Adipocyte (in vitro differentiated cells): ENCODE measurements at regions not wholly inside any gene's neighbourhood (a gene's known extent, or its start where the extent isn't known, plus 50 kb on each side); places are given as distances from the start of the nearest gene placed in this dataset.

ENCODE experiments used
- DNase-seq: peaks from one replicate; pipeline ENCODE4 v3.0.0-alpha.2; 2015; ENCODE audit warnings: low read depth
- H3K27me3 ChIP-seq: replicated peaks from 2 replicates; pipeline ENCODE4 v1.7.0; 2013; ENCODE audit warnings: mild to moderate bottlenecking, low read length, moderate library complexity; ENCODE audit not compliant: control insufficient read depth, insufficient read depth
- H3K36me3 ChIP-seq: 2 replicates; pipeline ENCODE4 v1.7.0; 2013; ENCODE audit warnings: low read length, mild to moderate bottlenecking, moderate library complexity; ENCODE audit not compliant: control insufficient read depth, insufficient read depth, severe bottlenecking
- H3K4me1 ChIP-seq: 2 replicates; pipeline ENCODE4 v1.7.0; 2013; ENCODE audit warnings: mild to moderate bottlenecking, low read length, moderate library complexity; ENCODE audit not compliant: control insufficient read depth, insufficient read depth
- H3K4me3 ChIP-seq: 2 replicates; pipeline ENCODE4 v1.7.0; 2013; ENCODE audit warnings: mild to moderate bottlenecking, low read length, moderate library complexity
- H3K9ac ChIP-seq: 2 replicates; pipeline ENCODE4 v1.7.0; 2013; ENCODE audit warnings: mild to moderate bottlenecking, low read length, moderate library complexity
- H3K9me3 ChIP-seq: 2 replicates; pipeline ENCODE4 v1.7.0; 2013; ENCODE audit warnings: mild to moderate bottlenecking, low read length, moderate library complexity; ENCODE audit not compliant: control insufficient read depth

- Histone ChIP-seq H3K9ac (no peak overlapping the region), H3K4me1 (peaks cover 3% of the 10 kb centered on the region), H3K9me3 (no peaks in the 10 kb centered on the region), H3K36me3 (no peaks in the 10 kb centered on the region), H3K27me3 (no peaks in the 10 kb centered on the region), H3K4me3 (no peak overlapping the region)
- no peak for DNase-seq
Measured at GRCh38 chr4:156194896-156195295, 241.2 kb upstream of the CTSO start.

DNA sequence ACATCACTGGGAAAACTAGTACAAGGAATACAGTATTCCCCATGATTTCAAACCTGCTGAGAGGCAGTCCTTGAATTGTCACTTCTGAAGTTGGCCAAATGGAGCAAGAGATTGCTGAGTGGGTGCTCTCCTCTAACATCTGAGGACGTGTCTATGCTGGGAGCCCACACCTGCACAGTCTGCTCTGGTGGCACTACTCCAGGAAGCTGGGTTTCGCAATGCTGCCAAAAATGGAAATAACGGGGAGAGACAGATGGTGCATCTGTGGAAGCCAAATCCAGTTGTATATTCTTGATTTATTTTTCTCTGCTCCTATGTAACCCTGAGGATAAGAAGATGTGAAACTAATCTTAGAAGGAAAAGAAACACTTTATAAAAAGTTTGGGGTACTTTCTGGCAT is 240.1 kb upstream of the CTSO start:
- peaks cover 3% of the 10 kb centered on the region for H3K4me1 ChIP-seq
- no peaks in the 10 kb centered on the region for H3K9me3 ChIP-seq
- no peaks in the 10 kb centered on the region for H3K36me3 ChIP-seq
- H3K27me3 ChIP-seq, result no peaks in the 10 kb centered on the region
- H3K4me3 ChIP-seq, result no peak overlapping the region
- DNase-seq, result no peak
- no peak overlapping the region for H3K9ac ChIP-seq

DNA sequence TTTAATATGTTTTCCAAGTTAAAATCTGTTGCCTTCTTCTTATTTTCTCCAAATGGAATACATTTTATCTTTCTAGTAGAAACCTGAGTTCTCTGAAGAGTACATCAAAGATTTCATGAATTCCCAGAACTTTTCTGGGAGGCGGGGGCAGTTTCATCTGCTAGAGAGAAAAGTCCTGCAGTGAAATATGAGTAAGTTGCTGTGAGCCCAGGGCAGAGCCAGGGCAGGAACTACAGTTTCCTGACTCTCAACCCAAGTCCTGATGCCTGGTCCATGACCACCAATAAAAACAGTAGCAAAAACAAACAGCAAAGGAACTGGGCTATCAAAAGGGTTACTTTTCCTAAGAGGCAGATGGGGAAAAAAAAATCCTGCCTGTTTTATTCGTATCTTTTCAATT is 239.4 kb upstream of the CTSO start:
- H3K4me3 ChIP-seq, result no peak overlapping the region
- peak; percentile 66 for DNase-seq

GRCh38 chr4:156192033-156192432 is 238.4 kb upstream of the CTSO start:
- Histone ChIP-seq H3K9ac (no peak overlapping the region), H3K4me1 (peaks cover 3% of the 10 kb centered on the region), H3K27me3 (no peaks in the 10 kb centered on the region)

More for the DNA sequence above, 239.4 kb upstream of the CTSO start:
- H3K9me3 ChIP-seq, result no peaks in the 10 kb centered on the region
- no peaks in the 10 kb centered on the region for H3K27me3 ChIP-seq
- no peak overlapping the region for H3K9ac ChIP-seq
- H3K4me1 ChIP-seq, result peaks cover 3% of the 10 kb centered on the region
- H3K36me3 ChIP-seq, result no peaks in the 10 kb centered on the region

GRCh38 chr4:156191044-156191781 is 237.5 kb upstream of the CTSO start:
- peaks cover 3% of the 10 kb centered on the region for H3K4me1 ChIP-seq
- no peaks in the 10 kb centered on the region for H3K27me3 ChIP-seq
- no peaks in the 10 kb centered on the region for H3K36me3 ChIP-seq
- H3K9me3 ChIP-seq, result no peaks in the 10 kb centered on the region
- H3K4me3 ChIP-seq, result no peak overlapping the region
- DNase-seq, result no peak
- no peak overlapping the region for H3K9ac ChIP-seq

More at GRCh38 chr4:156192033-156192432, 238.4 kb upstream of the CTSO start:
- no peak for DNase-seq
- H3K9me3 ChIP-seq, result no peaks in the 10 kb centered on the region
- no peak overlapping the region for H3K4me3 ChIP-seq
- H3K36me3 ChIP-seq, result no peaks in the 10 kb centered on the region

GRCh38 chr4:156190615-156191014 is 236.9 kb upstream of the CTSO start:
- peak; percentile 82 for DNase-seq
- H3K4me3 ChIP-seq, result no peak overlapping the region
- H3K36me3 ChIP-seq, result no peaks in the 10 kb centered on the region
- H3K9ac ChIP-seq, result no peak overlapping the region
- H3K27me3 ChIP-seq, result no peaks in the 10 kb centered on the region
- no peaks in the 10 kb centered on the region for H3K9me3 ChIP-seq
- peaks cover 3% of the 10 kb centered on the region for H3K4me1 ChIP-seq

- no peak overlapping the region for H3K4me3 ChIP-seq
- H3K36me3 ChIP-seq, result no peaks in the 10 kb centered on the region
- DNase-seq, result peak; percentile 37
- H3K9ac ChIP-seq, result no peak overlapping the region
- H3K9me3 ChIP-seq, result no peaks in the 10 kb centered on the region
- H3K4me1 ChIP-seq, result no peaks in the 10 kb centered on the region
- H3K27me3 ChIP-seq, result no peaks in the 10 kb centered on the region
Measured at GRCh38 chr4:156188596-156188995, 234.9 kb upstream of the CTSO start.

- Histone ChIP-seq H3K4me1 (no peaks in the 10 kb centered on the region), H3K27me3 (no peaks in the 10 kb centered on the region), H3K4me3 (no peak overlapping the region), H3K9ac (no peak overlapping the region), H3K9me3 (no peaks in the 10 kb centered on the region), H3K36me3 (no peaks in the 10 kb centered on the region)
- DNase-seq, result no peak
Measured at GRCh38 chr4:156186111-156186510, 232.4 kb upstream of the CTSO start.

DNA sequence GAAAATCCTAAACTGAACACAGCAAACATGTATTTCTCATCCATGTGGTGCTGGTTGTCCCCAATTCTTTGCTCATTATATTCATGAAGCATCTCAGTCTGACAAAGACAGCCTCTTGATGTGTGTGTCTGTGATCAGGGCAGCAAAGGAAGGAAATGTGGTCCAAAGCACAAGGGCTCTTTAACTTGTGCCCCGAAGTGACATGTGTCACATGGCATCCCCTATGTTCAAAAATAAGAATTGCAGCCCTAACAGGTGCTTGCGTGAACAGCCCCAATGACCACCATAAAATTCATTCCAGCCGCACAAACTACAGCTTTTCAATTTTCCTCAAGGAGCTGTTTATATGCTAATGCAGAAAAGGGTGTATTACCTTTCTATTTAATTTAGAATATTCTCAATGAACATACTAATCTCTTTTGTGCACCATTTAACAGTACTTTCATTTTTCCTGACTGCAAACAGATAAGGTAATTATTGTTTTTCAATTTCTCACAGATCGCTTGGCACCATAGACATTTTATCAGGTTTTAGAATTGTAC is 231.9 kb upstream of the CTSO start:
- DNase-seq, result no peak
- no peaks in the 10 kb centered on the region for H3K9me3 ChIP-seq
- H3K9ac ChIP-seq, result no peak overlapping the region
- no peaks in the 10 kb centered on the region for H3K27me3 ChIP-seq
- H3K4me1 ChIP-seq, result no peaks in the 10 kb centered on the region
- H3K4me3 ChIP-seq, result no peak overlapping the region
- H3K36me3 ChIP-seq, result no peaks in the 10 kb centered on the region

DNA sequence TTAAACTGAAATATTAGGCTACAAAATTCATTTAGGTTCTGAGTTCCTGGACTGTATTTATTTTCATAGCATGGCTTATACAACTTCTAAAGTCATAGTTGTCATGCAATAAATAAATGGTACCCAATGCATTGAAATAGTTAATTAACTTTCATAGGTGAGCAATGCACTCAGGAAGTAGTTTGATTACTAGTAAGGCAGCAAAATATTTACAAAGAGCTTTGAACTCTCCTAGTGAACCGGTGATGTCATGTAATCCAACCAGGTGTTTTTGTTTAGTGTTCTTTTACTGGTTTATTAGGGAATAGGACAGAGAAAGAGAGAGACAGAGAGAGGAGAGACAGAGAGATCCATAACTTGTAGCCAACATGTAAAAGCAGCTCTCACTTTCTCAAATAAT is 228.6 kb upstream of the CTSO start:
- no peak for DNase-seq
- H3K4me1 ChIP-seq, result no peaks in the 10 kb centered on the region
- no peak overlapping the region for H3K9ac ChIP-seq
- H3K9me3 ChIP-seq, result no peaks in the 10 kb centered on the region
- H3K4me3 ChIP-seq, result no peak overlapping the region
- no peaks in the 10 kb centered on the region for H3K36me3 ChIP-seq
- H3K27me3 ChIP-seq, result no peaks in the 10 kb centered on the region

GRCh38 chr4:156177941-156178340 is 224.3 kb upstream of the CTSO start:
- no peak for DNase-seq
- Histone ChIP-seq H3K9ac (no peak overlapping the region), H3K9me3 (no peaks in the 10 kb centered on the region), H3K36me3 (no peaks in the 10 kb centered on the region), H3K4me3 (no peak overlapping the region), H3K27me3 (no peaks in the 10 kb centered on the region), H3K4me1 (no peaks in the 10 kb centered on the region)

DNA sequence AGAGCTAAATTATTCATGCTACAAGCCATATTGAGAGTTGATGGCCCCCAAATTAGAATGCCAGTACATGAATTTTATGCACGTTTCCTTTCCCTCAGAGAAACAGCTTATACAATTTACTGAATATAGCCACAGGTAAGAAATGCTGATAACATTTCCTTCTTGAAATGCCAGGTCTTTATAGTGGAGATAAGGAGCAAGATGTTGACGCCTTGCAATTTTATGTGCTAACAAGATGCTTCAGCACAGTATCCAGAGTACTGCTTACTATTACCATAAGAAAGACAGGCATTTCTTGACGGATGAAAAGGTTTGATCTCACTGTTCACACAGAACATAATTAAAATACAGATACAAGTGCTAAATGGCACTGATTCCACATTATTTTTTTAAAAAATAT is 223.2 kb upstream of the CTSO start:
- Histone ChIP-seq H3K9ac (no peak overlapping the region), H3K4me1 (no peaks in the 10 kb centered on the region), H3K36me3 (no peaks in the 10 kb centered on the region), H3K27me3 (no peaks in the 10 kb centered on the region), H3K4me3 (no peak overlapping the region), H3K9me3 (no peaks in the 10 kb centered on the region)
- DNase-seq, result no peak
